ENCODE measurements at regions not wholly inside any gene's neighbourhood (a gene's known extent, or its start where the extent isn't known, plus 50 kb on each side); places are given as distances from the start of the nearest gene placed in this dataset.

DNA sequence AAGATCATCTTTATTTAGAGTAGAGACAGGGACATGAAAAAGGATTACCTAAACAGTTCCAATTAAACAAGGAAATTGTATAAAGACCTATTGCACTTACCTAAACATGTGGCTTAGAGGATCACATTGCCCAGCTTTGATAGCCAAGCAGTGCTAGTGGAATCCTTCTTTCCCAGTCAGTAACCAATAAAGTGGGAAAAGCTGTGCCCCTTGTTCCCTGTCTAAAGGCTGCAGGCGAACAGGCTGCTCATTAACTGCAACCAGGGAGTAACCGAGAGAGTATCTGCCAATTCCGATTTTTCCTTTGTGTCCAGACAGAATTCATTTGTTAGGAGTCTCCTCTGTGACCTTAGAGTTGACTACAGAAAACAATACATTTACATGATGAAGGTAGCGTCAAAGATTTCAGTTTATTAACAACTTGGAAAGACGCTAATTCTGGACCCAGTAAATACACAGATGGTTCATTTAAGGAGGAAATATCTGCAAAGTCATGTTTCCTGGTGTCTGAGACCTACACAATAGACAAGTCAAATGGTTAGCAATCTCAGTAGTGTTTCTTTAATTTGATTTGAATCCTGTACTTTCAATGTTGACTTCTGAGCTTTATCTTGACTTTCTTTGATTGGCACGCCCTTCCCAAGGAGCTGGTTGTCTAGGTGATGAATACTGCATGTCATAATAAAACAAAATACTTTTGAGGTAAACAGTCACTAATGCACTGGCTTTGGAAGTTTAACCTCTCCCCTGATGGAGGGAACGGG is 57.3 kb upstream of the MET start:
- DNase-seq (ENCODE audit: low read depth), result no peak

DNA sequence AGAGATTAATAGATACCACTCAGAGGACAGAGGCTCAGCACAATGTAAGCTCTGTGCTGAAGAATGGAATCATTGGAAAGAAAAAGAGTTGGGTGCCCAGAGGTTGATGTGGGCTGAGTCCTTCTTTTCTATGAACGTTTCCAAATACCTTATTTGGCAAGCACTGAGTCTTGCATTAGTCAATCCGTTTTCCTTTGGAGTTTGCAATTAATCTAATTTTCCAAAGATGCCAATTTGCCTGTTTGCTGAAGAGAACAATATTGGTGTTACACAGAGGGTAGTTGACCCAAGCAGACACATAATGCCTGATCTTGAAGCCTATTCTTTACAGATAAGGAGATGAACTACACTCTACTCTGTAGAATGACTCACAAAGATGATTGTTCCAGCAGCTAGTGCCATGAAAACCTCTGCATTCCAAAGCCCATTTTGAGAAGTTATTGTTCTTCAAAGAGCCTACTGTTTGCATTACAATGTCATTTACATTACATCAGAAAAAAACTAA is 55.4 kb upstream of the MET start:
- DNase-seq (ENCODE audit: low read depth), result peak; percentile 34

DNA sequence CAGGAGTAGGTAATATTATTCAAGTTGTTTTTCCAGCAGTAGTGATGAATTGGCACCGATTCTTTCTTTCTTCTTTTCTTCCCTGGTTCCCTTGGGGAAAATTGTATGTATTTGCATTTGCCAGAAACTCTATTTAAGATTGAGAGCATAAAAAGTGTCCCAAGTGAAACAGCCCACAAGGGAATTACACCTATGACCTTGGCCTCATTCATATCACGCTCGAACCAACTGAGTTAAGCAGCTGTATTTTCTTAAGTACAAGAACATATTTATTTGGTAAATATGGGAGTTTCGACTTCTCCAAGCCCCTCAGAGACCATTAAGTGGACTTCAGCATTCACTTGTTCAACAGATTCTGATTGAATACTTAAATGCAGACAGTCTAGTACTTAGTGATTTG is 54.1 kb upstream of the MET start:
- DNase-seq (ENCODE audit: low read depth), result no peak

DNA sequence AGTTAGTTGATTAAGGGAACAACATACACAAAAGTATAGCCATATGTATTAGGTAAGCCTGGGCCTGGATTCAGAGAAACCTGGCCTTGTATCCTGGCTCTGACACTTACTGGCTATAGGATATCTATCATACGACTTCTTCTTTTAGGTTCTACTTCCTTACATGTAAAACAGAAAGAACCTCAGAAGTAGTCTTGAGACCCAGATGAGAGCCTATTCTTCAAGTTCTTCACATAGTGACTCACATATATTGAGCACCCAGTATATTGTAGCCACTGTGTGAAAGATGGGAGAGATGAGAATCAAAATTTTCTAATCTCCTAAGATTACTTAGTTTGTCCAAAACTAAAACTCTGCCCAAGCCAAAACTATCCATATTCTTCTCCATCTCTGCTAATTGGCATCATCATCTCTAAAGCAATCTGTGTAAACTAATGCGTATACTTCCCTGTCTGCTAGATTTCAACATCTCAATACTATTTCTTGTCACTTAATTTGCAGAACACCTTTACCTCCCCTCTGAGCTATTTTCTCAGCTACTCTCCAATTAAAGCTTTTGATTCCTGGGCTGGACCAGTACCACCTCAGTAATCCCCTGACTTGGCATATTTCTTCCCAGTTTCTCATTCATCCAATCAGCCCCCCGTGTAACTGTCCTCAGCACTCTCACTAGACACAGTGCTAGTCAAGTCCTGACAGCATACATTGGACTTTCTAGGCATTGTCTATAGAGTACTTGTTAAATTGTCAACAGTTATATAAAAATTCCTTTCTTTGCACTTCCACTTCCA is 53.5 kb upstream of the MET start:
- no peak for DNase-seq (ENCODE audit: low read depth)

DNA sequence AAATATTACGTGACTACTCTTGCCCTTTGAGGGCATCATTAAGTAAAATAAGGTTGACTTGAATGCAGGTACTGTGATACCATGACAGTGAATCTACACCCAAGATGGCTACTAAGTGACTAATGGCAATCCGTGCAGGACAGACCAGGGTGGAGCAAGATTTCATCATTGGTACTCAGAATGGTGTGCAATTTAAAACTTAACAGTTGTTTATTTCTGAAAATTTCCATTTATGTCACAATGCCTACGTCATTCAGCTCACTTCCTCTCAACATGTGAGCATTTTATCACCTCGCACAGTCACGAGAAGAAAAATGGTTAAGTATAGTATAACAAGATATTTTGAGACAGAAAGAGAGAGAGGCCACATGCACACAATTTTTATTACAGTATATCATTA is 50.3 kb upstream of the MET start:
- DNase-seq (ENCODE audit: low read depth), result peak; percentile 13
